ENCODE measurements at regions not wholly inside any gene's neighbourhood (a gene's known extent, or its start where the extent isn't known, plus 50 kb on each side); places are given as distances from the start of the nearest gene placed in this dataset.

DNA sequence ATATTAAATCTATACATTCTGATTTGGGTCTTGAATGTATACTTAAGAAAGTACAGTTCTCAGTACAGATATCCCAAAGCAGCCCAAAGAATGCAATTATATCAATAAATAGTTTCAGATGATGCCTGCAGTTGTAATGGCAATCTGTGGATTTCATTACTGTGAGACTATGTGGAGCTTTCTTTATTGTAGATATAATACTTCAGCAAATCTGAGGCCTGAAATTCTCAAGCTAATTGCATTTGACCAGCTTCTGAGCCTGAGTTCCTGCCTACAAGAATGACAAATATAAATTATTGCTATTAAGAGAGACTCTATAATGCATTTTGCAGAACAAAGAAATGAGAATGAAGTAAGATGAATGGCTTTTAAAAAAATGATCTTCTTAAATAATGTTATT, 320.3 kb downstream of the DKK2 start:
- TF ChIP-seq CTBP1 (IDR thresholded peaks at IDR 0.05; ENCODE audit: borderline replicate concordance) (no peak), BHLHE40 (IDR thresholded peaks at IDR 0.05; ENCODE audit: borderline replicate concordance) (no peak), FOXK2 (IDR thresholded peaks at IDR 0.05) (no peak), NFRKB (IDR thresholded peaks at IDR 0.05) (no peak), ELF4 (IDR thresholded peaks at IDR 0.05) (no peak), SUZ12 (IDR thresholded peaks at IDR 0.05) (no peak), FOXM1 (IDR thresholded peaks at IDR 0.05; ENCODE audit: borderline replicate concordance) (no peak), FOXA1 (IDR thresholded peaks at IDR 0.05) (no peak)
- TF ChIP-seq, protein P1, sequence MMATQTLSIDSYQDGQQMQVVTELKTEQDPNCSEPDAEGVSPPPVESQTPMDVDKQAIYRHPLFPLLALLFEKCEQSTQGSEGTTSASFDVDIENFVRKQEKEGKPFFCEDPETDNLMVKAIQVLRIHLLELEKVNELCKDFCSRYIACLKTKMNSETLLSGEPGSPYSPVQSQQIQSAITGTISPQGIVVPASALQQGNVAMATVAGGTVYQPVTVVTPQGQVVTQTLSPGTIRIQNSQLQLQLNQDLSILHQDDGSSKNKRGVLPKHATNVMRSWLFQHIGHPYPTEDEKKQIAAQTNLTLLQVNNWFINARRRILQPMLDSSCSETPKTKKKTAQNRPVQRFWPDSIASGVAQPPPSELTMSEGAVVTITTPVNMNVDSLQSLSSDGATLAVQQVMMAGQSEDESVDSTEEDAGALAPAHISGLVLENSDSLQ (IDR thresholded peaks at IDR 0.05) = no peak
